GM21526 (cell line): ENCODE measurements at regions not wholly inside any gene's neighbourhood (a gene's known extent, or its start where the extent isn't known, plus 50 kb on each side); places are given as distances from the start of the nearest gene placed in this dataset.

ENCODE experiments used
- ATAC-seq: cut with Tn5 transposase; IDR thresholded peaks from one replicate; pipeline ENCODE4 v1.9.1; 2021; ENCODE audit warnings: moderate library complexity; ENCODE audit not compliant: unreplicated experiment, low FRiP score

DNA sequence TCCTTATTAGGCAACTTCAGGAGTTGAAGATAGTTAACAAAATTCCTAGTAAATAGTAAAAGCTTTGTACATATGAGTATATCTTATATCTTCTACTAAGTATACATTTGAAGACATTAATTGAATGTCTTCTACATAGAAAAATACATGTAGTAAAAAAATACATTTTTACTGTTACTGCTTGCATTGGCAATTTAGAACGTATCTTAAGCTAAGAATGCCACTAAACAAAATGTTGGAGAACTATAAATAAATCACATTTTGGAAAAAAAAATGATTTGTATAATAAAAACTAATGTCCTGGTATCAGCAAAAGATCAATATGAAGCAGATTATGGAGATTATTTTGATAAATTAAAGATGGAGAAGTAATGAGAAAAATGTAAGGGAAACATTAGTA, 434.2 kb upstream of the SLC8A1 start:
- no peak for ATAC-seq

DNA sequence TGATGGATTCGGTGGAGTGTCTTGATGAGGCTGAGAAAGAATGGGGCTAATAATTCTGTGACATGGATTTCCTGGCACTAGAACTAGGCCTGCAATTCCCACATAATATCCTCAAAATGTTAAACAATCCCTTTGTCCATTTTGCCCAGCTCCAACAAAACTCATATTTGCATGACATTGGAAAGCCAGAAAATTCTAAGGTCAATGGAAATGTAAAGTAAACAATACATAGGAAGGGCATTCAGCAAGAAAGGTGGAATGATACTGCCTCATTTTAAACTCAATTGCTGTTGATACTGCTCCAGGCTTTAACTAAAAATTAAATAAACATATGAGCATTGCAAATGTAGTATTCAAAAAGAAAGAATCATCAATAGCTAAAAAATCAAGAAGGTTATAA, 434.8 kb upstream of the SLC8A1 start:
- no peak for ATAC-seq

DNA sequence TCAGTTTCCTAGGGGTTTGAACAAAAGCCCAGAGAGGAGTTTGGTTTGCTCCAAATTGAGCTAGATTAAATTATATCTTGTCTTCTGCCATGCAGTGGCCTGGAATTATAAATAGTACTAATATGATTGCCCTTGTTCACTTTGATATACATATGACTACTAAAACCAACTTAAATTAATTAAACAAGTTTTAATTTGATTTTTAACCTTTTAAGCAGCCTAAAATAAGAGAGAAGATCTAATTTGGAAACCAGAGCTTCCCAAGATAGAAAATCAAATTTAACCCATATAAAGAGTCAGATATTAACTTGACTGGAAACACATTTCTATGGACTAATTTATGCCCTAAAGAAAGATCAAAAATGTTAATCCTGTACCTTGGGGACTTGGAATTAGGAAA, 444.5 kb upstream of the SLC8A1 start:
- ATAC-seq: no peak

DNA sequence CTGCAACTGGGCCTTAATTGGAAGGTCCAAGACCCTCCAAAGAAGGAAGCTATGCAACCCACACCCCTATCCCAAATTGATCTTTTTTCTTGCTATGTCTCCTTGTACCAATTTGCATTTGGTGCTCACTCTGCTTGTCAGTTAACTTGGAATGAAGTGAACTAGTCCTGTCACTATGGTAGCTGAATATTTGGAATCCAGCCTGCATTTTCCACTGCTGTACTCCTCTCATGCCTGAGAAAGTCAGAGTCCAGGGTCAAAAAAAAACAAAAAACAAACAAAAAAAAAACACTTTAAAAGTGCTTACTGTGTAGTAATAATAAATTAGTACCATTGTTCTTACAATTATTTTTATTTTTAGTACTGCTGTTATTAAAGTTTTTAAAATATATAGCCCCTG, 462.8 kb upstream of the SLC8A1 start:
- ATAC-seq: no peak

DNA sequence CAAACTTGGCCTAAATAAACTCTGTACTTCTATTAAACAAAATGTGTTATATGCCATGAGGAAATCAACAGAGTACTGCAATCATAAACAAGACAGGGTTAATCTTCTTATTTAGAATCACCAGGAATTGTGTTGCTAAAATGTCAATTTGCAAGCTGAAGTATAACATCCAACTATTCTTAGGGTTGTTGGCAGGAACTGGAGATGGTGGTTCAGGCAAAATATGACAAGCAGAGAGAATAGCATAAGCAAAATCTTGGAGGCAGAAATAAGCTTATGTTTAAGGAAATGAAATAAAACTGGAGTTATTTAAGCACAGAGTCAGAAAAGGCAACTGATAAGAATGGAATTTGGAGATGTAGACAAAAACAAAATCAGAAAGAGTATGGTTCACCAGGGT, 463.8 kb upstream of the SLC8A1 start:
- ATAC-seq: no peak

DNA sequence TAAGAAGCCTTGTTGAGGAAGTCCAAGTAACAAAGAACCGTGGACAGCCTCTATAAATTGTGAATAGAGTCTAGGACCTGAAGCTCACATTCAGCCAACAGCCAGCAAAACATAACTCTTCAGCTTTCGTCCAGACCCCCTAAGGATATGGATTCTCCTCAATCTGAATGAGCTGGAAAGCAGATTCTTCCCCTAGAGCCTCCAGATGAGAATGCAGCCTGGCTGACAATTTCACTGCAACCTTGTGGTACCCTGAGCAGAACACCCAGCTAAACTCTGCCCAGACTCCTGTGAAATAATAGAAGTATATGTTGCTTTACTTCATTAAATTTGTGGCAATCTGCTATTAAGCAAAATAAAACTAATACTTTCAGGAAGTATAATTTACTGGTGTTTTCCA, 483.5 kb upstream of the SLC8A1 start:
- no peak for ATAC-seq

DNA sequence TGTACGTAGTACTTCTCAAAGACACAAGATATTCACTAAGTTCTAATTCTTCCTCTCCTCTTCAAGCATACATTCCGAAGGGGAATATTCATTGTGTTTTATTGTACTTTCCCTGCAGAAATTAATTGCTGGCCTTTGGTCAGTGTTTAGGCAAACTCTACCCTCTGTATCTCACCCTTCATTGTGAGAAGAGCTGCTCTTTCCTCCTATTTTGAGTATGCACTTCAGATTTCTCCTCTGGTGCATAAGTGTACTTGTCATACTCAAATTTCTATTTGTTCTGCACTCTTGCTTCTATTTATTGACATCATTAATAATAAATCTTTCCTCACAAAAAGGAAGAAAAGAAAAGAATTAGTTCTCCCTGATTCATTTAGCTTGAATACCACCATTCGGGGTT, 485.4 kb upstream of the SLC8A1 start:
- ATAC-seq: no peak

DNA sequence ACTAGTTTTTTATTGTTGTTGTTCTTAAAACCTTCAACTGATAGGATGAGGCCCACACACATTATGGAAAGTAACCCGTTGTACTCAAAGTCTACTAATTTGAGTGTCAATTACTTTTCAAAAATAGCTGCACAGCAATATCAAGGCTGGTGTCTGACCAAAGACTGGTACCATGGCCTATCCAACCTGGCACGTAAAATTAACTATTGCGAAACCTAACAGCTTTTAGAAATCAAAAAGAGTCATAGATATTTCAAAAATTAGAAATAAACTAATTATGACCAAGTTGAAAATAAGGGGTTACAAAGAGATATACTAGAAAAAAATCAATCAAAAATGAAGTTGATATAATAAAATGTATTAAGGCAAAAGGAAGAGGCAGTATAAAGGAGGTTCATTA, 501.5 kb upstream of the SLC8A1 start:
- no peak for ATAC-seq

DNA sequence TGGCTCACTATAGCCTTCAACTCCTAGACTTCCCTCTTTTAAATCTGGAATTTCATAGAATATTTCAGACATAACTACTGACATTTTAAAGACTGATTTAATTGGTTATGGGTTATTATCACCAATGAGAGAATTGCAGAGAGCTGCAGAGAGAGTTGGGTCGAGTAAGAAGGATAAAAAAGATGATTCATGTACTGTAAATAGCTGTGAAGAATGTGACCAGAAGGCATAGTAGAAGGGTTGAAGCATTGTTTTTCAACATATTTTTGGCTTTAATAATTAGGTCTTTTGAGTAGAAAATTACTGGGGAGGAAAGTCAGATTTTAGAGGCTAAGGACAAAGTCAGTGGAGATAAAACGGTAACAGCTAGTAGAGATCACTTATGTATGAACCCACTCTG, 503.2 kb upstream of the SLC8A1 start:
- no peak for ATAC-seq

DNA sequence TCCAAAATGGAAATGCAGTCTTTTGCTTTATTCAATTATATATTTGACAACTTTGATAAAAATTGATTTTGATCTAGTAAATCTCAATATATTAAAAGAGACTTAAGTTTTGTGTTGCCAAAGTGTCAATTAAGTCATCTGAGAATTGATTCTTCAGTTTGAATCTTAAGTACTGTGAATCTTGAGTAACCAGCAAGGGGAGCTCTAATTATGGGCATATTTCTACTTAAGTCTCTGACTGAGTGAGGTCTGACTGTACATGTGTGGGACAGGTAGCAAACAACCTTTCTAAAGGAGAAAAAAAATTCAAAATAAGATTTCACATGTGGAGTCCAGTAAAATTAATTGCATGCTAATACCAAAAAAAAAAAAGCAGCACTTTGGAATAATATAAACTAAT, 503.7 kb upstream of the SLC8A1 start:
- ATAC-seq: no peak

DNA sequence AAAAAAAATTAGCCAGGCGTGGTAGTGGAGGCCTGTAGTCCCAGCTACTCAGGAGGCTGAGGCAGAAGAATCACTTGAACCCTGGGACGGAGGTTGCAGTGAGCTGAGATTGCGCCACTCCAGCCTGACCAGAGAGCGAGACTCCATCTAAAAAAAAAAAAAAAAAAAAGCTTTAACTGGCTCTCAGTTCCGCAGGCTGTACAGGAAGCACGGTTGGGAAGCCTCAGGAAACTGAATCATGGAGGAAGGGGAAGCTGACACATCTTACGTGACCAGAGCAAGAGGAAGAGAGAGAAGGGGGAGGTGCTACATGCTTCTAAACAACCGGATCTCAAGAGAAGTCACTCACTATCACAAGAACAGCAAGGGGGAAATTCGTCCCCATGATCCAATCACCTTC, 505.6 kb upstream of the SLC8A1 start:
- no peak for ATAC-seq

DNA sequence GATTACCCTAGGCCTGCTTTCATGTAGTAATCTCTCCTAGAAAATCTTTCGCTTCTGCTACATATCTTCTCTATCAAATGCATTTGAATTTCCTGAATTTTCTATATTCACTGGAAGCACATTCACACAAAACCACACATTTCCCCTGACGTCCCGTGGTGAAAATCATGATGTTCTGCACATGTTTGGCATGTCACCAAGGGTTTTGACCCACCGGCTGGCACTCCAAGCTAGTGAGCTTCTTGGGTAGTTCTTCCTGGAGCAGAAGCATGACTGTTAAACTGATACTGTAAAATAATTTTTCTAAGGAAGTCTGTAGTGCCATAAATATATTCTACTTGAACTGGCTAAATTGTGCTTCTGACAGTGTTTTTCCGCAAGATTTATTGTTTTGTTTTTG, 510.1 kb upstream of the SLC8A1 start:
- ATAC-seq: no peak

DNA sequence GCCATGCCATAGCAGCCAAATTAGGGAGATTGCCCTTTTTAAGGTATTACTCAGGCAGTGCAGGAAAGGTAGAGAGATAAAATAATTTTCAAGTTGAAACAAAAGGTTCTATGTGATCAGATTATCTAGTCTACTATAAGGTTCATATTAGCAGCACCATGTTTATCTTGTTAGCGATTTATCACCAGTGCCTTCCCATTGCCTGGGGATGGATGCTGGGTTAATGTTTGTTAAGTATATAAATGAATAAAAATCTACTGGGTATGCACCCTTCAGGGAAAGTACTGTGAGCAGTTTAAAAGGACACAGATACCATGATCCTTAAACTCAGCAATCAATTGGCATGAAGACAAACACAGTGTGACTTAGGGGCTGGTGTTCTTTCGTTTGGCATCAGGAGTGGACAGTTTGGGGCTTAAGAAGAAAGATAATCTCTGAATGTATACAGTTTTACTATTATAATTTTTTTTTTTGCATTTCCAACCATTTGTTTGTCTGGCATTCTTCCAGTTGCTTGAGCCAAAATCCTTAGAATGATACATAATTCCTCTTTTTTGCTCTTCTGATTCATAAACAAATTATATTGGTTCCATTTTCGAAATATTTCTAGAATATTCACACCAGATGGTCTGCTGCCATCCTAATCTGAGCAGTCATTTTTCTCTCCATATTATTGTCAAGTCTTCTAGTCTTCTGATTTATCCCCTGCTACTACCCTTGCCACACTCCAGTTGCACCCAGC, 512.8 kb upstream of the SLC8A1 start:
- ATAC-seq: no peak

DNA sequence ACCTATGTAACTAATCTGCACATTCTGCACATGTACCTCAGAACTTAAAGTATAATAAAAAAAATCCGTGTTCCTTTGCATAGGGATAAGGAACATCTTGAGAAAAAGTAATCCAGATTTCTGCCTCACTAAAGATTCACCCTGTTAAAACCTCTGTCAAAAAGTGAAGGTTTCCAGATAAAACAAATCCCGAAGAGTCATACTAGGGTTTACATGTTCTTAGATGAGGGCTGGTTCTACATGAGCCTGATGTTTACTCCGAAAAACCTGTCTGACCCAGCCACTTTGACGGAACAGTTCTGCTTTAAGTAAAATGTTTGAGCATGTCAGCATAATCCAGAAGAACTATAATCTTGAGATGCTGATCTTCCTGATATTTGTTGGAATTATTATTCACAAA, 515.6 kb upstream of the SLC8A1 start:
- ATAC-seq: no peak

DNA sequence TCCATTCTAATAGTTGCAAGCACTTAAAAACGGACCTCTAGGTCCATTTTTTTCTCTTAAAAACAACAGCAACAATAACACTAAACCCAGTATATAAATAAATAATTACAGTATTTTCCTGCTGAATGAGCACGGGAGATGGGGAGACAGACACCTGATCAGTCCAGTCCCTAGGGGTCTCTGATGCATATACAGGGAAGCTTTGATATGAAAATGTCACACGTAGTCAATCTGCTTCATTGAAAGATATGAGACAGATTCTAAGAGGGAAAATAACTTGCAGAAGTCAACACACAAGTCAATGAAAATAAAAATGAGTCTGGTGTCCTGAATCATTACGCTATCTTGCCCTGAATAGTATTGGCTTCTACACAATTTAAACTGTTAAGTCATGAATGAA, 523.3 kb upstream of the SLC8A1 start:
- no peak for ATAC-seq

DNA sequence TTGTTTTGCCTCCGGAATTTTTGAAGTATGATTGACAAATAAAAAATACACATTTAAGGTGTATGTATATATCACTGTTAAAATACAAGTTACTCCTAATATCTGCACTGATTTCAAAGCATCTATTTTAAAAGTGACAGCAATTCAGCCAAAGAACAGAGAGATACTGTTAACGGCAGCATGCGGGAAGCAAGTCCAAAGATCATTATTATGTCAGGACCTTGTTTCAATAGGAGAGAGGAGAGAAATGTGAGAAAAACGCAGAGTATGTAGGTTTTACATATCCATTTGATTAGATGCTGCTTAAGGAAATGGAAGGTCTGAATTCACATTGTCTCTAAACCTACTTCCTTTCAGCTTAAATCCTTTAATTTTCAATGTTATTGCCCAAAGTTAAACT, 545.5 kb upstream of the SLC8A1 start:
- no peak for ATAC-seq

DNA sequence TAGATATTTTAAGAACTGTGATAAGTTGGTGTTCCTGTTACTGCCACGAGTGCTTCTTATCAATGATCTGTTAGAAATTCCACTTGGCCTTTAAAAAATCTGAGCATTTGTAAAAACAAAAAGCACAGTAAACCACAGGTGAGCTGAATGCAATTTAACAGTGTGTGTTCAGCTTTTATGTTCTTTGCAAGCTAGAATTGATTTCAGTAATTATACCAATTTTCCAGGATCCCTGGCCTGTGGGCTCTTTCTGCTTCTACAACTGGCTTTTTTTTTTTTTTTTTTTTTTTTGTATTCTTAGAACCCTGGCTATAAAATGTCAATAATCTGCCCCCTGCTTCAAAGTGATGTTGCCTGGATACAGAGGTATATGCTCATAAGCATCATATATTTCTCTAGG, 548.5 kb upstream of the SLC8A1 start:
- no peak for ATAC-seq

DNA sequence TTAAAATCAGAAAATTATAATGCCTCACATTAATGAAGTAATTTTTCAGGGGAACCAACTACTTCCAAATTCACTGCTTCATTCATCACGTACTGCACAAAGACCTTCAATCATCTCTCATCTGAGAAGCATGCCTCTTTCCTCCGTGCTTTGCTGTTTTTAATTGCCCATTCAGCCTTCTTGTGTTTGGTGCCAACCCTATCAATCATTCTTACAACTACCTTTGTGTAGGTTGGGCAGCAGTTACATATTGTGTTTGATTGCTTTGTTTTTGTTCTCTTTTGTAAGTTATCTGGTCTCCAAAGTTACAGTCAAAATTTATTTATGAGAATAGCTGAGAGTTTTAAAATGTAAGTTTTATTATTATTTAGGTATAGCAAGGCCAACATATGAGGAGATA, 549.0 kb upstream of the SLC8A1 start:
- ATAC-seq: no peak

DNA sequence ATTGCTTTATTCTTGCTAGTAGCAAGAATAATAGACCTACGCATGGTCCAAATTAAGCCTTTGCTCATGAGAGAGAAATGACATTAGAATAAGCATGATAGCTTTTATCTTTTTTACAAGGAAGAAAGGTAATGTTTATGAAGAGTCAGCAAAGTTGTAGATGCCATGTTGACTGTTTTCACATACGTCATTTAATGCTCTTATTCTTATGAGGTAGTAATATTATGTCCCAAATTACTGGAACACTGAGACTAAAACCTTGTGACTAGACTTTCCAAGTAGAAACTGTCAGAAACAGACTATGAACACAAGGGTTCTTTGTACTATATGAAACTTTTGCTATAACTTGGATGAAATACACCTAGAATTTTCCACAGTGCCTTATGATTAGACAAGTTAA, 552.8 kb upstream of the SLC8A1 start:
- ATAC-seq: no peak

DNA sequence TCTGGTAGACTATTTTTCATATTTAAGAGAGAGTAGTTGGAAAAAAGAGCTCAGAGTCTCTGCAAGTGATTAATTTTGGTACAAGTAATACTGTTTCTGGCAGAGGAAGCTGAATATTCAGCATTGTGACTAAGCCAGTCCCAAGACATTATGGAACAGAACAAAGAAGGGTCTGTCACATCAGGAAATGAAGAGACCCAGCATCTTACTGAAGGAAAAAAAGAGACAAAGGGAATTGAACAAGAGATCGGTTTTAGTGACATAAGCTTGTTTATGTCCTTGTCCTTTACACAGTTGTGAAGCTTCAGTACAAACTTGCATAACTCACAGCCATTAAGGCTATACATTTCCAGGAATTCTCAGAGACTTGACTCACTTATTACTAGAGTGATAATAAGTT, 568.5 kb upstream of the SLC8A1 start:
- ATAC-seq: no peak

DNA sequence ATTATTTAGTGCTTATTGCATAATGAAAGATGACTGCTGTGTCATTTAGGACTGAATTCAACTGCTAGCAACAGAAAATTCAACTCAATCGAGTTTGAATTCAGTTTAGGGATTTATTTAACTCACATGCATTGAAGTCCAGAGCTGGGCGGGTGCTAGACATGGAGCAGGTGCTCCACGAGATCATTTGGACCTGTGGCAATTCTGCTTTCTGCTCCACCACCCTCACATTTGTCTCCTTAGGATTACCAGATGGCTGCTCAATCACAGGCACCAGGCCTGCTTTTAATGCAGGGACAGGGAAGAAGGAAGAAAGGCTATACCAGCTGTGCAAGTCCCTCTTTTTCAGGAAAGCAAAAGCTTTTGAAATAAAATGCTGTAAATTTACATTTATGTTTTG, 572.9 kb upstream of the SLC8A1 start:
- no peak for ATAC-seq

DNA sequence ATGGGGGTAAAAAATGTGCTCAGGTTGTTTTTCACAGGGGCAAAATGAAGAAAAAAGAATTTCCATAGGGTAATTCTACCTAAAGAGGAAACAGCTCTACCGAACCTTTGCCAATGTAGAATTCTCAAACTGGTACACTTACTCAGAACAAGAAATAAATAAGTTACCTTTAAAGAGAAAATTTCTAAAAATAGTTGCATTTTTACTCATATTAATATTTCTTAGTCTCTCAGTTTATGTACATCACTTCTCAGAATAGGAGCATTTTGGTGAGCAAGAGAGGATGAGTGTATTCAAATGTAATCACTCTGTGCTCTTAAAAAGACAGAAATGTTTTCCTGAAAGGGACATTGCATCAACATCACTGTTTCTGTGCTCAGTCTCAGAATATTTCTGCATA, 574.7 kb upstream of the SLC8A1 start:
- no peak for ATAC-seq

DNA sequence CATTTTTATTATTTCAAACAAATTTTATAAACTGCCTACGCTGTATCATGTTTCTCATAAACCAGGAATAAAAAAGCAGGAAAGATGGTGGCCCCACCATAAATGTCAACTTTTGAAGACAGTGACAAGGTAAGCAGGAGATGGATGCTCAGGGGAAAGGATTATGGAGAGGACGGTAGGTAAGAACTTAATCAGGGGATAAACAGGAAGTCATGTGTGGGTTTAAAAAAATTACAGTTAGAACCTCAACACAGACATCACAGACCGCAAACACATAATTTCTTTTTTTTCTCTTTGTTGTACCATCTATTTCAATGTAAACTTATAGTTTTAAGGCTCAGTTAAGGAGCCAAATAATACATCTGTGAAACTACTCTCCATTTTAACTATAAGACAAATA, 575.2 kb upstream of the SLC8A1 start:
- no peak for ATAC-seq
